ENCODE measurements at regions not wholly inside any gene's neighbourhood (a gene's known extent, or its start where the extent isn't known, plus 50 kb on each side); places are given as distances from the start of the nearest gene placed in this dataset.

GRCh38 chr4:171130256-171130801 lies 682.9 kb upstream of the GALNTL6 start:
- H3K36me3 ChIP-seq = no peaks in the 10 kb centered on the region
- intact Hi-C loops (cut with DNase I; ENCODE audit: low total_unique reads) = no loop called here
- H3K4me3 ChIP-seq = no peak overlapping the region
- WGBS, 5 donors = 16 to 36% (median 28%) methylated on average over 3 of the region's 3 CpGs
- TF ChIP-seq POLR2AphosphoS5 (IDR thresholded peaks at IDR 0.05) (no peak), EP300 (IDR thresholded peaks at IDR 0.05) (no peak), POLR2A (IDR thresholded peaks at IDR 0.05) (no peak), CTCF (IDR thresholded peaks at IDR 0.05) (no peak)
- H3K9me3 ChIP-seq = no peaks in the 10 kb centered on the region
- no peaks in the 10 kb centered on the region for H3K4me1 ChIP-seq
- H3K27me3 ChIP-seq = no peaks in the 10 kb centered on the region
- peak in 1 of 2 donors; percentile 7 for DNase-seq
- no peak overlapping the region for H3K27ac ChIP-seq

DNA sequence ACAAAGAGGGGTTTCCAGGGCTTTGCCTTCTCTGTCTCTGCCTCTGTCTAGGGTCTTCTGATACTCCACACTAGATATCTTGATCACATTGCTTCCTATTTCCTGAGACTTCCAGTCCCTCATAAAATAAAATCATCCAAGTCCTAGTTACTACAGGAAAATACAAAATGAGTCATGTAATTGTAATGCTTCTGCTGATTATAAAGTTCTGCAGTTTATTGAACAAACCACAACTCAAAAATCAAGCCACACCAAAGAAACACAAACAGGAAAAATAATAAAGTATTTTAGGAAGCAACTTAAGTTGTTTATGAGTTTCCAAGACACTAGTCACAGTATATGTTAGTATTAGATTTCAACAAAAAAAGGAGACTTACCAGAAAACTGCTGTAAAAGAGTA lies 695.1 kb upstream of the GALNTL6 start:
- TF ChIP-seq POLR2AphosphoS5 (IDR thresholded peaks at IDR 0.05) (no peak), EP300 (IDR thresholded peaks at IDR 0.05) (no peak), CTCF (IDR thresholded peaks at IDR 0.05) (no peak), POLR2A (IDR thresholded peaks at IDR 0.05) (no peak)
- peaks cover 0 to 14% (median 9%) of the 10 kb centered on the region in 4 donors for H3K9me3 ChIP-seq
- no peak for DNase-seq
- no peaks in the 10 kb centered on the region for H3K4me1 ChIP-seq
- H3K27me3 ChIP-seq = no peaks in the 10 kb centered on the region
- no peaks in the 10 kb centered on the region for H3K36me3 ChIP-seq
- H3K4me3 ChIP-seq = no peak overlapping the region
- intact Hi-C loops (cut with DNase I; ENCODE audit: low total_unique reads) = no loop called here
- H3K27ac ChIP-seq = no peak overlapping the region

DNA sequence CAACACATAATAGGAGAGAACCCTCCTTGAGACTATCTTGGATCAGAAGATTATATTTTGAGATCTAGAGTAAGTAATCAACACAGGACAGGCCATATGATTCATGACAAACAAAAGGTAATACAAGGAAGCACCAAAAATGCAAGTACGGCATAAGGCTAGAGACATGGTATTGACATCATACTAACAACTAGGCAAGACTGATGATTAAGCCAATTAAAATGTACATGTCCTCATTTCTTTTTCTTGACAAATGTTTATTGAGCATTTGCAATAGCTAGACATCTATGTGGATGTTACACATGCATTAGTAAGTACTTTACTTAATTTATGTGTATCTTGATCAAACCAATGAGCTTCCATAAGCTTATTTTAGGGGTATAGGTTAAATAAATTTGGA lies 695.7 kb upstream of the GALNTL6 start:
- WGBS, 5 donors = 58 to 79% (median 72%) methylated on average over 1 of the region's 1 CpG
- TF ChIP-seq EP300 (IDR thresholded peaks at IDR 0.05) = no peak
- no peak for TF ChIP-seq POLR2AphosphoS5 (IDR thresholded peaks at IDR 0.05)
- no peak for TF ChIP-seq POLR2A (IDR thresholded peaks at IDR 0.05)
- TF ChIP-seq CTCF (IDR thresholded peaks at IDR 0.05) = no peak
- Histone ChIP-seq H3K4me3 (no peak overlapping the region), H3K27ac (no peak overlapping the region), H3K4me1 (no peaks in the 10 kb centered on the region), H3K27me3 (no peaks in the 10 kb centered on the region), H3K36me3 (no peaks in the 10 kb centered on the region), H3K9me3 (peaks cover 0 to 14% (median 9%) of the 10 kb centered on the region in 4 donors)
- no peak for DNase-seq
- intact Hi-C loops (cut with DNase I; ENCODE audit: low total_unique reads) = no loop called here

DNA sequence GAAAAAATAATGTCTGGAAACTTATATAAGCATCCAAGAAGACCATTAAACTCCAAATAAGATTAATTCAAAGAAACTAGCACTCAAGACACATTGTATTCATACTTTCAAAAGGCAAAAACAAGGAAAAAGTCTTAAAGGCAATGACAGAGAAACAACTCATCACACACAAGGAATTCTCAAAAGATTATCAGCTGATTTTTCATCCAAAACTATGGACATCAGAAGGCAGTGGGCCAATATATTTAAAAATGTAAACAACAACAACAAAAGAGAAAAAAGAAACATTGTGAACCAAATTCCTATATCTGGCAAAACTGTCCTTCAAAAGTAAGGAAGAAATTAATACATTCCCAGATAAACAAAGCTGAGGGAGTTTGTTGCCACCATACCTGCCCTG lies 711.4 kb upstream of the GALNTL6 start:
- H3K9me3 ChIP-seq = peaks cover 0 to 9% (median 7%) of the 10 kb centered on the region in 4 donors
- TF ChIP-seq EP300 (IDR thresholded peaks at IDR 0.05) (no peak), CTCF (IDR thresholded peaks at IDR 0.05) (no peak), POLR2A (IDR thresholded peaks at IDR 0.05) (no peak), POLR2AphosphoS5 (IDR thresholded peaks at IDR 0.05) (no peak)
- no peak overlapping the region for H3K27ac ChIP-seq
- DNase-seq = no peak
- no peaks in the 10 kb centered on the region for H3K27me3 ChIP-seq
- no peaks in the 10 kb centered on the region for H3K36me3 ChIP-seq
- no peaks in the 10 kb centered on the region for H3K4me1 ChIP-seq
- intact Hi-C loops (cut with DNase I; ENCODE audit: low total_unique reads) = no loop called here
- H3K4me3 ChIP-seq = no peak overlapping the region
